IMR-90 (cell line): ENCODE measurements at regions not wholly inside any gene's neighbourhood (a gene's known extent, or its start where the extent isn't known, plus 50 kb on each side); places are given as distances from the start of the nearest gene placed in this dataset.

Source experiments
- ATAC-seq: fragments of 200-7000 bp; cut with Tn5 transposase; 2 replicates; pipeline ENCODE4 v1.9.1; 2020; ENCODE audit warnings: low read depth, mild to moderate bottlenecking, moderate library complexity
- BruUV-seq: library from RNA; stranded (reverse); fragments of 400-500 nt; replicated peaks from 2 replicates; lab custom pipeline; 2021; lab: Mats Ljungman, UMichigan
- CTCF ChIA-PET: fragments of 300-600 bp; formaldehyde crosslinking; extraction: SDS; loops from one replicate; lab custom pipeline; 2021; ENCODE audit warnings: antibody characterized with exemption; lab: Yijun Ruan, JAX
- POLR2A ChIA-PET: fragments of 300-600 bp; sonication (Branson Sonifier 250); formaldehyde crosslinking; loops from one replicate; lab custom pipeline; 2022; ENCODE audit warnings: antibody characterized with exemption; ENCODE audit not compliant: unreplicated experiment; lab: Charles Lee
- DNase-seq: peaks from one replicate; pipeline ENCODE4 v3.0.0; 2013
- H2AFZ ChIP-seq: replicated peaks from 2 replicates; pipeline ENCODE3; 2013; ENCODE audit warnings: low read length, mild to moderate bottlenecking; ENCODE audit not compliant: poor library complexity
- H2AK5ac ChIP-seq: 2 replicates; pipeline ENCODE4 v1.6.1; 2013; ENCODE audit warnings: low read depth, low read length, inconsistent platforms
- H2AK9ac ChIP-seq: replicated peaks from 2 replicates; pipeline ENCODE3; 2013; ENCODE audit warnings: mild to moderate bottlenecking, low read depth, low read length, moderate library complexity; ENCODE audit not compliant: poor library complexity
- H2BK120ac ChIP-seq: 2 replicates; pipeline ENCODE4 v1.6.1; 2013; ENCODE audit warnings: low read depth, low read length, inconsistent platforms
- H2BK15ac ChIP-seq: 3 replicates; pipeline ENCODE4 v1.6.1; 2013; ENCODE audit warnings: low read depth, low read length, inconsistent platforms
- H2BK20ac ChIP-seq: 2 replicates; pipeline ENCODE4 v1.6.1; 2013; ENCODE audit warnings: low read depth, mild to moderate bottlenecking, inconsistent platforms, low read length, moderate library complexity
- H2BK5ac ChIP-seq: 2 replicates; pipeline ENCODE4 v1.6.1; 2013; ENCODE audit warnings: mild to moderate bottlenecking, low read depth, low read length, inconsistent platforms; ENCODE audit not compliant: poor library complexity, severe bottlenecking
- H3K14ac ChIP-seq: replicated peaks from 2 replicates; pipeline ENCODE4 v1.6.1; 2013; ENCODE audit warnings: low read depth, low read length, inconsistent platforms
- H3K18ac ChIP-seq: 2 replicates; pipeline ENCODE4 v1.6.1; 2013; ENCODE audit warnings: low read depth, low read length, control low read depth
- H3K23ac ChIP-seq: 2 replicates; pipeline ENCODE4 v1.6.1; 2013; ENCODE audit warnings: low read depth, low read length, inconsistent platforms
- H3K27ac ChIP-seq: 2 replicates; pipeline ENCODE4 v1.5.1; 2013; ENCODE audit warnings: mild to moderate bottlenecking, control low read depth, low read length; ENCODE audit not compliant: insufficient read depth
- H3K27me3 ChIP-seq: 2 replicates; pipeline ENCODE4 v1.6.1; 2013; ENCODE audit warnings: low read length; ENCODE audit not compliant: control insufficient read depth, insufficient read depth
- H3K36me3 ChIP-seq: 2 replicates; pipeline ENCODE4 v1.6.1; 2013; ENCODE audit warnings: low read length, mixed read lengths; ENCODE audit not compliant: control insufficient read depth, insufficient read depth
- H3K4ac ChIP-seq: 2 replicates; pipeline ENCODE4 v1.6.1; 2013; ENCODE audit warnings: low read depth, low read length, inconsistent platforms
- H3K4me1 ChIP-seq: 2 replicates; pipeline ENCODE4 v1.6.1; 2013; ENCODE audit warnings: low read length, mixed read lengths; ENCODE audit not compliant: control insufficient read depth, insufficient read depth
- H3K4me2 ChIP-seq: 2 replicates; pipeline ENCODE4 v1.6.1; 2013; ENCODE audit warnings: low read depth, mild to moderate bottlenecking, control low read depth, low read length, moderate library complexity
- H3K4me3 ChIP-seq: 2 replicates; pipeline ENCODE4 v1.5.1; 2013; ENCODE audit warnings: low read depth, mild to moderate bottlenecking, control low read depth, low read length, moderate library complexity; ENCODE audit not compliant: insufficient read depth
- H3K56ac ChIP-seq: 2 replicates; pipeline ENCODE4 v1.6.1; 2013; ENCODE audit warnings: low read length, inconsistent platforms; ENCODE audit not compliant: insufficient read depth; ENCODE audit errors: extremely low read depth
- H3K79me1 ChIP-seq, 2 experiments: 2 replicates each; pipeline ENCODE4 v1.6.1; 2013; ENCODE audit warnings: low read length in 2 of 2, inconsistent platforms in 1 of 2, low read depth in 1 of 2
- H3K9ac ChIP-seq: 2 replicates; pipeline ENCODE4 v1.6.1; 2013; ENCODE audit warnings: low read depth, low read length, control low read depth
- H3K9me1 ChIP-seq: 2 replicates; pipeline ENCODE4 v1.6.1; 2013; ENCODE audit warnings: low read length, inconsistent platforms; ENCODE audit not compliant: insufficient read depth
- H3K9me3 ChIP-seq: 2 replicates; pipeline ENCODE4 v1.6.1; 2013; ENCODE audit warnings: low read length; ENCODE audit not compliant: control insufficient read depth, insufficient read depth
- H4K20me1 ChIP-seq: 2 replicates; pipeline ENCODE4 v1.6.1; 2013; ENCODE audit warnings: low read length, inconsistent platforms; ENCODE audit not compliant: insufficient read depth
- H4K5ac ChIP-seq: 2 replicates; pipeline ENCODE4 v1.6.1; 2013; ENCODE audit warnings: mild to moderate bottlenecking, low read depth, low read length, control low read depth
- H4K8ac ChIP-seq, 2 experiments: 2 replicates each; pipeline ENCODE4 v1.6.1; 2013; ENCODE audit warnings: low read depth in 2 of 2, low read length in 2 of 2, control low read depth in 1 of 2, inconsistent platforms in 1 of 2
- H4K91ac ChIP-seq: 2 replicates; pipeline ENCODE4 v1.6.1; 2013; ENCODE audit warnings: low read depth, low read length, inconsistent platforms; ENCODE audit not compliant: insufficient read depth
- CTCF ChIP-seq: conservative IDR thresholded peaks from 2 replicates; pipeline ENCODE4 v1.5.1; 2012; ENCODE audit warnings: mild to moderate bottlenecking, low read depth, low read length, improper control_type of control experiment
- WGBS, 2 experiments: methylation state at CpG; one replicate each; pipeline versions ENCODE4 v1.1.5 to v1.1.7; 2013; ENCODE audit warnings: missing lambda C conversion rate in 2 of 2; ENCODE audit not compliant: insufficient read length in 1 of 2; ENCODE audit errors: extremely low coverage in 2 of 2; 5-methylcytosine and 5-hydroxymethylcytosine counted together
- dilution Hi-C: fragments of 300-500 bp; cut with HindIII; formaldehyde crosslinking; loops from one replicate; pipeline ENCODE4 v1.14.3; 2018; ENCODE audit warnings: low sequenced_read_pairs; ENCODE audit not compliant: unreplicated experiment
- in situ Hi-C: fragments of 300-500 bp; cut with MboI; formaldehyde crosslinking; loops from 3 replicates; pipeline ENCODE4 v1.14.3; 2019; ENCODE audit warnings: low sequenced_read_pairs, inconsistent platforms, mixed read lengths
- intact Hi-C: fragments of 100-400 bp; cut with micrococcal nuclease; formaldehyde crosslinking; loops from 2 replicates; pipeline ENCODE4 v1.10.0; 2022

GRCh38 chr11:44397586-44398178 lies 87.7 kb upstream of the ALX4 start:
- 17% methylated on average over 1 of the region's 7 CpGs; no CpG with 5 or more reads in 1 of the 2 experiments for WGBS, 2 experiments
- ATAC-seq, result no peak
- no TSS peak for BruUV-seq
- no peak overlapping the region for H3K23ac ChIP-seq
- ChIA-PET POLR2A (no interaction called here), CTCF (no interaction called here)
- dilution Hi-C loops (no loop called here), intact Hi-C loops (no loop called here), in situ Hi-C loops (no loop called here)
- H2AK9ac ChIP-seq, result no peak overlapping the region
- no peak overlapping the region for H3K56ac ChIP-seq
- H4K91ac ChIP-seq, result no peak overlapping the region
- no peaks in the 10 kb centered on the region for H3K4me1 ChIP-seq
- no peaks in the 10 kb centered on the region for H4K20me1 ChIP-seq
- H4K8ac ChIP-seq, result no peak overlapping the region
- no peak overlapping the region for H2BK120ac ChIP-seq
- TF ChIP-seq CTCF, result no peak
- no peak overlapping the region for H3K14ac ChIP-seq
- H2AK5ac ChIP-seq, result no peak overlapping the region
- no peaks in the 10 kb centered on the region for H3K36me3 ChIP-seq
- DNase-seq, result no peak
- no peak overlapping the region for H4K5ac ChIP-seq
- H3K79me1 ChIP-seq, result no peaks in the 10 kb centered on the region
- H2BK15ac ChIP-seq, result no peak overlapping the region
- no peaks in the 10 kb centered on the region for H3K9me3 ChIP-seq
- H3K18ac ChIP-seq, result no peak overlapping the region
- H3K4ac ChIP-seq, result no peak overlapping the region
- H2BK20ac ChIP-seq, result no peak overlapping the region
- no peaks in the 10 kb centered on the region for H3K9me1 ChIP-seq
- peaks cover 4% of the 10 kb centered on the region; the same call in 1 of the 2 replicates for H3K27me3 ChIP-seq
- no peak overlapping the region for H3K9ac ChIP-seq
- H3K4me2 ChIP-seq, result no peak overlapping the region
- H3K27ac ChIP-seq, result no peak overlapping the region
- no peak overlapping the region for H2AFZ ChIP-seq
- H2BK5ac ChIP-seq, result no peak overlapping the region
- no peak overlapping the region for H3K4me3 ChIP-seq
